ENCODE measurements at regions not wholly inside any gene's neighbourhood (a gene's known extent, or its start where the extent isn't known, plus 50 kb on each side); places are given as distances from the start of the nearest gene placed in this dataset.

DNA sequence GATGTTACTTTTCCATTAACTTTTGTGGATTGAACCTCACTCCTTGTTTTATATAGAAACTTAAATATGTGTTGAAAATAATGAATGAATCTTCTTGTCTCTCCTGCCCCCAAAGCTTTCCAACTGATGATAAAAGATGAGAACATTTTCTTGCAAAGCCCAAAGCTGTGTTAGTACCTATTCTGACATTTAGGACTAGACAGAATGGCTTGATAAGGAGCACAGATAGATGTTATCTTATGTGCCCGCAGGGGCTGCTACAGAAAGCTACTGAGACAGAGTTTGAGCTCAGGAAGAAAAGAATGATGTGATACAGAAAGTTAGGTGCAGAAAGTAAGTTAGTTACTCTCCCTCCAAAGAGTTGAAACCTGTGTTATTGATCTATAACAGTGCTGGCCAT, 109.4 kb upstream of the ATP11B start:
- no peak for DNase-seq (ENCODE audit: low read depth in 2 of 2)

DNA sequence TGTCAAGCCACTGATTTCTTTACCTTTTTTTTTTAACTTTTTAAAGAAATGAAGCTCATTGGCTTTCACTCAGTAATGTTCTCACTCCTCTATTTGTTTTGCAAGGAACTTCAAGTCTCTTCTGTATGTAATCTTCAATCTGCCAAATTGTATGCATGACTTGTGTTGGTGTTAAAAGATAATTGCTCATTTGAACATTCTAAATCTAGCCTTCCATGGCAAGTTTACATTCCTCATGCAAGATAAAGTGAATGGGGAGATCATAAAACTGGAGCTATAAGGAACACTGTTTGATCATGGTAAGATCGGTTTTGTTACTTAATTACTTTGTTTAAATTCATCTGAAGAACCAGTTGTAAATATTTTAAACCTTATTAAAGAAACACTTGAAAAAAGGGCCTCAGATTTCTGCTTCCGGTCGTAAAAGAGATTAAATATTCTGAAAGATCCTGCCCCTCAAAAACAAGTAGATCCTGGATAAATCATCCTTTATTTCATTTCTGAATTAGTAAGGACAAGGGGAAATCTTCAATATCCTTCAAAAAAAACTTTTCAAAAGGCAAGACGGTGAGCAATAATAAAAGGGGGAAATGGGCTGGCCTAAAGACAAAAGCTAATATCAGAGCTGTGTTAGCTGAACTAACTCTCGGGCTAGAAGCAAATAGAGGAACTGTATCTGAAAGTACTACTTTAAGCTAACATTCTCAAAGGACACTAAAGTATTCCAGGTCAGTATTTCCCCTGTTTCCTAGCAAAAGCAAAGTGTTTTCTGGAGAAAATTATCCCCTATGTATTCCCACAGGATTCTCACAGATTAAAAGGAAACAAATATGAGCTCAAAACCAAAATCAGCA, 107.0 kb upstream of the ATP11B start:
- no peak for DNase-seq (ENCODE audit: low read depth in 2 of 2)

DNA sequence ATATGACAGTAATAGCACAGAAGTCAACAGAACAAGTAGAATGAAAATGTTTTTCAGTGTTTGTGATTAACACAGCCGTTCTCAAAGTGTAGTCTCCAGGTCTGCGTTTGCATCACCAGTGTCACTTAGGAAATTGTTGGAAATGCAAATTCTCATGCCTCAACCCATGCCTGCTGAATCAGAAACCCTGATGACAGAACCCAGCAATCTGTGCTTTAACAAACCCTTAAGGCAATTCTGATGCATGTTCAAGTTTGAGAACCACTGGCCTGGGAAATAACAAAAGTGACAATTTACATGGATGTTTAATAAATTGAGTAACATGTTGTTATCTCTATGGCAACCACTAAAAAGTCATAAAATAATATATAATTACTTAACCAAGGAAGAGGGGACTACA, 103.1 kb upstream of the ATP11B start:
- DNase-seq (ENCODE audit: low read depth in 2 of 2) = no peak

DNA sequence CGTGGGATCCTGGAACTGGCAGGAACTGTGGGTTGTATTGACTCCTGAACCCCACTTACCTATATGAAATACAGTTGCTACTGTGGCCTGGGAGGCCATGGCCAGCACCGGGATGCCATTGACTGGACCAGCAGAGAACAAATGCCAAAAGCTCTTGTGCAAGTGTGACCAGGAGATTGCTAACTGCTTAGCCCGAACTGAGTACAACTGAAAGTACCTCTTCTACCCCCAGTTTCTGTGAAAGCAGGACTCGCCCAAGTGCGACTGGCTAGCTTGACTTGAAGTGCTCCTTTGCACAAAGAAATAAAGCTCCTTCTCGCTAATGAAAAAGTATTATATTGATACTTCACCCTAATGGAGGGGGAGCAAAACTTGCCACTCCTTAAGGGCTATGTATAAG, 101.3 kb upstream of the ATP11B start:
- no peak for DNase-seq (ENCODE audit: low read depth in 2 of 2)

DNA sequence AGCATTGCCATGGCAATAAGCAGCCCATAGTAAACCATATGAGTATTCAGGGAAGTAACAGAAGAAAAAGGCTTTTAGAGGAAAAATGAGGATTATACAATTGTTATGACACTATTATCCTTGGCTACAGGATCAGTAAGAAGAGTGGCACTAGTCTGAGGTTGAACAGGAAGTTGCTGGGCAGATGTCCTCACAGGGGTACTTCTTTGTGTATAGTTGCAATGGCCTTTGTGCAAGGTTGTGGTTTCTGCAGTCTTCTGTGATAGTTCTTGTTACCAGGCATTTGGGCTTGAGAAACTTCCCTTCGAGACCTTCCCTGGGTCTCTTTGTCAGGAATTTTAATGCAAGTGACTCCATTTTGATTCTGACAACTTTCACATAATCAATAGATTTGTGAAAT, 100.6 kb upstream of the ATP11B start:
- DNase-seq (ENCODE audit: low read depth in 2 of 2) = no peak

DNA sequence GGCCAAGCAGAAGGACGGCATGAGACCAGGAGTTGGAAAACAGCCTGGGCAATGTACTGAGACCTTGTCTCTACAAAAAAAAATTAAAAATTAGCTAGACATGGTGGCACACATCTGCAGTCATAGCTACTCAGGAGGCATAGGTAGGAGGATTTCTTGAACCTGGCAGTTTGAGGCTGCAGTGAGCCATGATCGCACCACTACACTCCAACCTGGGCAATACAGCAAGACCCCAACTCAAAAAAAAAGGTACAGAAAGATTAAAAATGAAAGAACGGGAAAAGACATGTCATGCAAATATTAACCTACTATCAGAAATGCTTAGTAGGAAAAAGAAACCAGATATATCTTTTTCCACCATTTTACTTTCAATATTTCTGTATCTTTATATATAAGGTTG, 99.6 kb upstream of the ATP11B start:
- DNase-seq (ENCODE audit: low read depth in 2 of 2) = no peak

DNA sequence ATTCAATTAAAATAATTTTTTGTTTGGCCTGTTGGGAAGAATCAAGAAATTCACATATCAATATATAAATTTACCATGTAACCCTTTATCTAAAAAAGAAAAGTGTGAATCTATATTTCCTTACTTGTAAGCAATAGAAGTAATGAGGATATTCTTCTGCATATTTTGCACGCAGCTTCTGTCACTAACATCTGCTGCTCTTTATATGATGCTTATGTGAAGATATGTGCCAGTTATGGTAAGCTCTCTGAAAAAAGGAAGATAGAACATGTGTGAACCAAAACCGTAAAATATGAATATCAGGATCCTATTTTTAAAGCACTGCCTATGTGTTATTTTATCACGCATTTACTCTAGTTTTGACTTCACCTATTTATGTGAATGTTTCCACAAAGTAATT, 96.4 kb upstream of the ATP11B start:
- no peak for DNase-seq (ENCODE audit: low read depth in 2 of 2)

DNA sequence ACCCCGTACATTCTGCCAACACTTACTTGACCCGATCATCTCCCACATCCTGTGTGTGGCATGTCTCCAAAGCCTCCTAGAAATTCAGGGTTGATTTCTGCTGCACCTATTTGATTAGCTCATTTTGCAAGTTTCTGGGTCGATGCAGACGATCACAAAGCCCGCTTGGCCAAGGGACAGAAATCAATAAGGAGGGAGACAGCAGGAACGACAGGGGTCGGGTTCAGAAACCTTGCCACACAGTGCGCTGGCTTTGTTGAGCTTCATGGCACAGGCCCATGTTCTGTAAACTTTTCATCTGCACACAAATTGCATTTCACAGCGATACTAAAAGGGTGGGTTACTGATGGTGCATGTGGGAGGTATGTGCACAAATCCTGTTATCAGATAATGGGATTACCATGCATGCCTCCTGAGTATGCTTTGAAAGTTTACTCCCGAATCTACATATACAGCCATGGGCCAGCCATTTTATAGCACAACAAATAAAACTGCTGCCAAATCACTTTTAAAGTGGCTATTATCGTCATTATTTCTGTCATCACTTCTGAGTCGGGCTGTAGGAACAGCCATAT, 95.9 kb upstream of the ATP11B start:
- DNase-seq (ENCODE audit: low read depth in 2 of 2) = no peak

DNA sequence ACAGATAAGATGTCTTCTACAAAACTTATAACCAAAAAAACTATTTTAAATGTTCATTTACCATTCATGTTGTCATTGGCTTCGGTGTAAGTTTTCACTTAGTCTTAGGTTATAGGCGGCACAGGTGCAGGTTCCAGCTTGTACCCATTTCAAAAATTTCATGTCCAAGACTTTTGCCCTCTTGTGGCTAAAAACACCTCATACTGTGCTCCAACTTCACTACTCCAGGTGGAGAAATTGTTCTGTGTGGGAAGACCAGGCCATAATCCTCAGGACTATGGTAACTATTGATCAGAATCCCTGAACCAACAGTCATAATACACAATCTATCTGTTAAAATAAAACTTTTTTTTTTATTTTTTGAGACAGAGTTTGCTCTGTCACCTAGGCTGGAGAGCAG, 95.2 kb upstream of the ATP11B start:
- no peak for DNase-seq (ENCODE audit: low read depth in 2 of 2)

DNA sequence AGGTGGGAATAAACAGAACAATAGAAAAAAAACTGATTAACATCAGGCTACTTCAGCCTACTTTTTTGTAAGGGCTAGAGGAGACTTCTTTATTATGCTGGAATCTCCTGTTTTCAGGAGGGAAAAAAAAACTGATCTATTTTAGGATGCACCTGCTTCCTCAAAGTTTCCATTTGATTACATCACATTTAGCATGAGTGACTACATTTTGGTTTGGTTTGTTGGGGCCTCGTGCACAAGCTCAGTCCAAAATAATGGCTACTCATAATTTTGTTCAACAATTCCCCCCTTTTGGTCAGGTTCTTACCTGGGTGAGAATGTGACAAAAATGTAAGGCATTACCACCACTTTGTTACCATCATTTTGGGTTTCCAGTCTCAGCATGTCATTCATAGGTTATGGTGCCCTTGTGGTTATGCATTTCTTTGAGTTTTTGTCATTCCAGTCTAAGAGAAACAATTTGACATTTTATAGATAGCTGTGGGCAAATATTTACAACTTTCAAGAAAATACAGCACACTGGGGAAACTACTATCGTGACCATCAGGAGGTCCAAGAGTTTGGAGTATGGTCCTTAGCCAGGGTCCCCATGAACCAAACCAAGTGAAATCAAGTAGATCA, 93.6 kb upstream of the ATP11B start:
- DNase-seq (ENCODE audit: low read depth in 2 of 2) = no peak

DNA sequence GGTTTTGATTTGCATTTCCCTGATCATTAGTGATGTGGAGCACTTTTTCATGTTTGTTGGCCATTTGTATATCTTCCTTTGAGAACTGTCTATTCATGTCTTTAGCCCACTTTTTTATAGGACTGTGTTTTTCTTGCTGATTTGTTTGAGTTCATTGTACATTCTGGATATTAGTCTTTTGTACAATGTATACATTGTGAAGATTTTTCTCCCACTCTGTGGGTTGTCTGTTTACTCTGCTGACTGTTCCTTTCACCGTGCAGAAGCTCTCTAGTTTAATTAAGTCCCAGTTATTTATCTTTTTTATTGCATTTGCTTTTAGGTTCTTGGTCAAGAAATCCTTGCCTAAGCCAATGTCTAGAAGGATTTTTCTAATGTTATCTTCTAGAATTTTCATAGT, 91.1 kb upstream of the ATP11B start:
- no peak for DNase-seq (ENCODE audit: low read depth in 2 of 2)

DNA sequence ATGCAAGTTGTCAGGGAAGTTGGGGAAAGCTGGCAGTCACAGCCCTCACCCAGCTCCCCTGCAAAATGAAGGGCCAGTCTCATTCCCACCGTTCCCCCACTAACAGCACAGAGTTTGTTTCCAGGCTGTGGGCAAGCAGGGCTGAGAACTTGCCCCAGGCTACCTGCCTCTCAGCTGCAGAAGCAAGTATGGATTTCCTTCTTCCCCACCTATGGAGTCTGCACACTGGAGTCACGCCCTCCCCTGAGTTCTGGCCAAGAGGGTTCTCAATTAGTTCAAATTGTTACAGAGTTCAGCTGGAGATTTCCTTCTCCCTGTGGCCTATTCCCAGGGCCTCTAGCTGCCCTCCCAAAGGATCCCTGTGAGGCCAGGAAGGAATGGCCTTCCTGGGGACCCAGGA, 90.1 kb upstream of the ATP11B start:
- DNase-seq (ENCODE audit: low read depth in 2 of 2) = no peak

DNA sequence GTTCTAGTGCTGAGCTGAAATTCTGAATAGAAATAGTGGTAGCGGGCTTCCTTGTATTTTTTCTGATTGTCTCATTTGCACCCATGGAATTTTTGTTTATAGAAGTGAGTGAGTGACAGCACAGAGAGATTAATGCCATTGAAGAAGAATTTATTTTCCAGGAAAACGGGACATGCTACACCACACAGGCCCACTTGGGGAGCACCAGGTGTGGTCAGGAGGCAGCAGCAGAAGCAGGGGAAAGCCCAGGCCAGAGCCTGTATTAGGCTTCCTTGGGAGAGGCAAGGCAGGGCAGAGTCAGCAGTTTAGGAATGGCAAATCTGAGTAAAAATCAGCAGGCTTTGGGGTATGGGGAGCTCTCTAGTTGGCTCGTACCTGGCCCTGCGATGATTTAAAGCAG, 88.4 kb upstream of the ATP11B start:
- no peak for DNase-seq (ENCODE audit: low read depth in 2 of 2)

DNA sequence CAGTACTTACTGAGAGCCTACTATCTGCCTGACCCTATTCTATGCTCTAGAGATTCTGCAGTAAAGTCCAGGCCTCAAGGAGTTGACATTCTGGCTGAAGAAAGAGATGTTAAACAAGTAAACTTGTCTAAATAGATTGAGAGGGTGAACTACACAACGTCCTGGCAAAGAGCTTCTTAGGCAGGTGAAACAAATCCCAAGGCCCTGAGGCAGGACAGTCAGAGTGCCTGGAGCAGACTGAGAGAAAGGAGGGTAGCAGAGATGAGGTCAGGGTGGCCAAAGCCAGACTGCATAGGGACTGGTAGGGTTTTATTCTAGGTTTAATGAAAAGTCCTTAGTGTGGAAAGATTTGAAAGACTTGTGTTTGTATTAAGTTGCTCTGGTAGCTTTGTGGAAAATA, 84.5 kb upstream of the ATP11B start:
- no peak for DNase-seq (ENCODE audit: low read depth in 2 of 2)

DNA sequence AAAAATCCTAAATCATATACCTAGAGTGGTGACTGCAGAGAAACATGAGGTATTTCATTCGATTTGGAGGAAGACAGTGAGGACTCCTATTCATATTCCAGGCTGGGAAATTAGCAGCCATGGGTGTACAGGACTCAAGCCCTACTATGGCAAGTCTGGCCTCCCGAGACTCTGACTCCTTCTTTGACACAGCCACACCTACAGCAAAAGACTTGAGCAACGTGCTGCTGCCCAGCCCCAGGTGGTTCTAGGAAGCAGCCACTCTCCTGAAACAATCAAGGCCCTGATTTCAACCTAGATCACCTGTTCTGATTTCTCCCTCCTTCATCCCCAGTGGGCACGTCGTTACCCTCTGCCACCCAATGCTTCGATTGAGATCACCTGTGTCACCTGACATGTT, 84.0 kb upstream of the ATP11B start:
- no peak for DNase-seq (ENCODE audit: low read depth in 2 of 2)

DNA sequence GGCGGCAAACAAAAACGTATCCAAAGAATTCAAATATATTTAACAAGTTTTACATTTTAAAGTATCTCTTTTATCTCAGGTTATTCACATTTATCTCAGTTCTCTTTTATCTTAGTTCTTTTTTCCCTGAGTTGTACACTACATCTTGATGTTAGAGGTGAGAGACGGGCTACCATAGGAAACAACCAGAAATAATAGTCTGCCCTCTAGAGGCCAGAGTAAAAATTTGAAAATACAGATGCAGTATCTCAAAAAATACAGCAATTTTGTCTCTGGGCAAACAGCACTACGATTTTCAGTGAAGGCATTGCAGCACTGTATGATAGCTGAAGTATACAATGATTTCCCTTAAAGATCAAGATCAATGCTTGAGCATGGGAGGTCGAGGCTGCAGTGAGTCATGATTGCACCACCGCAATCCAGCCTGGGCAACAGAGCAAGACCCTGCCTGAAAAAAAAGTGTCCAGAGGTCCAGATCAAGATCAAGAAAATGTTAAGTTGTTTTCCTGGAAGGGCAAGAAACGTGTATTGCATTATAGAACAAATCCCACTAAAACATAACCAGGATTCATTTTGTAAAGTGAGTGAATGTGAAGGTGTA, 82.6 kb upstream of the ATP11B start:
- no peak for DNase-seq (ENCODE audit: low read depth in 2 of 2)

DNA sequence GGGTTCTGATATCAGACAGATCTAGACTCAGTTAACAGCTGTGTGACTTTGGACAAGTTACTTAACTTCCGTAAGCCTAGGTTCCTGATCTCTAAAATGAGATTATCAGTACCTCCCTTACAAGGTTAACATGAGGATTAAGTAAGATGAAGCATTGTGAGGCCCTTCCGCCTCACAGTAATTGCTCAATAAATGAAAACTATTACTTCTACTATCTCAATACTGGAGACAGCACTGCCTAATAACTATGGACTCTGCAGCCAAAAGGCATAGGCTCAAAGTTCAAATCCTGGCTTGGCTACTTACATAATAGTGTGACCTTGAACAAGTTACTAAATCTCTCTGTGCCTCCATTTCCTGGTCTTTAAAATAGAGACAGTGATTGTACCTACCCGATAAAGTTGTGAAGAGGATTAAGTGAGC, 82.0 kb upstream of the ATP11B start:
- DNase-seq (ENCODE audit: low read depth in 2 of 2) = no peak

DNA sequence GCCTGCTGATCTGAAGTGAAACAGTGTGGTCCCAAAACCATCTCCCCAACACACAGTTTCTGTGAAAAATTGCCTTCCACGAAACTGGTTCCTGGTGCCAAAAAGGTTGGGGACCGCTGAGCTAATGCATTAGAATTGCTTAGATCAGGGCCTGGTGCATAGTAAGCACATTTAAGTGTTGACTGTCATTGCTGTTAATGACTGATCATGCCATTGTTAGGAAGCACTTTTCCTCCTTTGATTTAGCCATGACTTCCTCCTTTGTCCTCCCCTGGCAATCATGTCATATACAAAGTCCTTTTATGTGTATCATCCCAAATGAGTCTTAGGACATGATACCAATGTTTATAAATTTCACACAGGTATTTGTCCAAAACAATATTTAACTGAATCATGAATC, 81.5 kb upstream of the ATP11B start:
- no peak for DNase-seq (ENCODE audit: low read depth in 2 of 2)

DNA sequence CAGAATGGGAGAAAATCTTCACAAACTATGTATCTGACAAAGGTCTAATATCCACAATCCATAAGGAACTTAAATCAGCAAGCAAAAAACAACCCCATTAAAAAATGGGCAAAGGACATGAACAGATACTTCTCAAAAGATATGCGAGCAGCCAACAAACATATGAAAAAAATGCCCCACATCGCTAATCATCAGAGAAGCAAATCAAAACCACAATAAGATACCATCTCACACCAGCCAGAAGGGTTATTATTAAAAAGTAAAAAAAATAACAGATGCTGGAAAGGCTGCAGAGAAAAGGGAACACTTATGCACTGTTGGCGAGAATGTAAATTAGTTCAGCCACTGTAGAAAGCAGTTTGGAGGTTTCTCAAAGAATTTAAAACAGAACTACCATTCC, 80.2 kb upstream of the ATP11B start:
- no peak for DNase-seq (ENCODE audit: low read depth in 2 of 2)

DNA sequence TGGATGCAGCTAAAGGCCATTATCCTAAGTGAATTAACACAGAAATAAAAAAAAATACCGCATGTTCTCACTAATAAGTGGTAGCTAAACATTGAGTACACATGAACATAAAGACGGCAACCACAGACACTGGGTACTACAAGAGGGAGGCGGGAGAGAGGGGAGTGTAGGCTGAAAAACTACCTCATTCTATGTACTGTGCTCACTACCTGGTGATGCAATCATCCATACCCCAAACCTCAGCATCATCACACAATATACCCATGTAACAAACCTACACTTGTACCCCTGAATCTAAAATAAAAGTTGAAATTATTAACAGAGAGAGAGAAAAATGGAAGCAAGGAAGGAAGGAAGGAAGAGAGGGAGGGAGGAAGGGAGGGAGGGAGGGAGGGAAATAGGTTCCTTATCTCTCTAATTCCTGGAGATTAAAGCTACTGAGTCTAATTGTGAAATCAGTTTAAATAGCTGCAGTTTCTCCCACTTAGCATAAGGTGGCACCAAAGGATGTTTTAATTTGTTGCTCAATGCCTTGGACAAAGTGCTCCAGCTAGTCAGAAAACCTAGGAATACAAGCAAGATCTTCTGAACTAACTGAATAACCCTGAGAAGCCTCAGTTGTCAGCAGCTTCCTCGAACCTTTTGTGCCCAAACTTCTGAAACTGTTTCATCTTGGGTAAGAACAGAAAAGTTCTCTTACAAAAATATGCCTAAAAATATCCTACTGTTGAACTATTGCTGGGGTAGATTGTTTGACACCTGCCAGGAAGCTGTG, 79.4 kb upstream of the ATP11B start:
- DNase-seq (ENCODE audit: low read depth in 2 of 2) = no peak

DNA sequence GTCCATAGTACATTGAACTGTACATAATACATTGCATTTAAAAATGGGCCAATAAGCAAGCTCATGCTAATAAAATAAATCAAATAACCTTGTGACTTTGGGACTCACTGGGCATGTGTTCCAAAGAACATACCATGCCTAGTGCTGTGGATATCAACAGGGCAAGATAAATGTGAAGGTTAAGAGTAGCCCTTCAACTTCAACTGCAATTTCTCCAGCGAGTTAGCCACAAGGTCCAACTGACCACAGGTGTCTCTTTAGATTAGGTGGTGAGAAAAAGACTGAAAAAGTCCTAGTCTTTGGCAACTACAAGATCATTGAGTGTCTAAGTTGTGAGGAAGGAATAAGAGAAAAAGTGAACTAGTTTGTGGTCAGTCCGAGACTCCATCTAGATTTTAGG, 78.3 kb upstream of the ATP11B start:
- no peak for DNase-seq (ENCODE audit: low read depth in 2 of 2)

DNA sequence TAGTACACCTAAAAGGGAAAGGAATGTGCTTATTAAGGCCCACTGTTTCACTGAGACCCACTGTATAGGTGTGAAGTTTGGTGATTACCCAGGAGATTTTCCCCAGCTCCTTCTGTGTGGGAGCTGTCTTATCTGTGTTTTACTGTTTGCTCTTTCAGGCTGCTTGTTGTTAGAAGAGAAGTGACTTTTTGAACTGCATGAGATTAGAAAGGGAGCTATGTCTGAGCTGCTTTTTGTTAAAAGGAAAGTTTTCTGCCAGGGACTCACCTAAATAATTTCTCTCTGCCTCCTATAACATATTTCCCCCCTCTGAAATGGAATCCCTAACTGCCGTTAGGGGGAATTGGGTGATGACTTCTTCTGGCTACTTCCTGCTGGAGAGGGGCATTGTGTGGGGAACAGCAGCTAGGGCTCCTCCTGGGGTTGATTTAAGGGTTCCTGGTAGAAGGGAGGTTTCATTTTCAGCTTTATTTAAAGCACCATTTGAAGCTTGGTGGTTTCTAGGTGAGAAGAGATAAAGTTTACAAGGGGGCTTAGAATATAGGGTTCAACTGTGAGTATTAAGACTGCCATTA, 77.1 kb upstream of the ATP11B start:
- no peak for DNase-seq (ENCODE audit: low read depth in 2 of 2)
